Astrocyte (in vitro differentiated cells and primary cell): ENCODE measurements at regions not wholly inside any gene's neighbourhood (a gene's known extent, or its start where the extent isn't known, plus 50 kb on each side); places are given as distances from the start of the nearest gene placed in this dataset.
"Not testable (repeated sequence)": the region's sequence is repeated elsewhere in the genome, so short reads cannot be mapped to it uniquely, and the experiment has no call there.

Source experiments
- DNase-seq: peaks from one replicate; pipeline ENCODE4 v3.0.0-alpha.2; 2010; ENCODE audit warnings: low read depth
- FAIRE-seq: peaks from 2 replicates; lab custom pipeline; 2011; peaks lifted over from hg19 to GRCh38; lab: Jason Lieb, UNC
- H2AFZ ChIP-seq: 2 replicates; pipeline ENCODE4 v1.6.0; 2012; ENCODE audit warnings: low read depth, low read length, inconsistent platforms
- H3K27ac ChIP-seq: 2 replicates; pipeline ENCODE4 v1.5.1; 2011; ENCODE audit warnings: low read depth, low read length, inconsistent platforms
- H3K27me3 ChIP-seq: 2 replicates; pipeline ENCODE4 v1.6.0; 2011; ENCODE audit warnings: low read length, inconsistent platforms; ENCODE audit not compliant: insufficient read depth
- H3K36me3 ChIP-seq: 2 replicates; pipeline ENCODE4 v1.5.1; 2011; ENCODE audit warnings: low read length, inconsistent platforms; ENCODE audit not compliant: insufficient read depth
- H3K4me1 ChIP-seq: 2 replicates; pipeline ENCODE4 v1.5.1; 2011; ENCODE audit warnings: low read length, inconsistent platforms; ENCODE audit not compliant: insufficient read depth
- H3K4me2 ChIP-seq: 2 replicates; pipeline ENCODE4 v1.6.0; 2012; ENCODE audit warnings: low read length, inconsistent platforms
- H3K4me3 ChIP-seq: 2 replicates; pipeline ENCODE4 v1.5.1; 2011; ENCODE audit warnings: low read depth, mild to moderate bottlenecking, low read length, inconsistent platforms; ENCODE audit not compliant: insufficient read depth
- H3K79me2 ChIP-seq: 2 replicates; pipeline ENCODE4 v1.6.0; 2012; ENCODE audit warnings: mild to moderate bottlenecking, low read length, inconsistent platforms; ENCODE audit not compliant: insufficient read depth
- H3K9ac ChIP-seq: 2 replicates; pipeline ENCODE4 v1.6.0; 2012; ENCODE audit warnings: mild to moderate bottlenecking, low read length, inconsistent platforms
- H3K9me3 ChIP-seq: 2 replicates; pipeline ENCODE4 v1.5.1; 2012; ENCODE audit warnings: low read depth, mild to moderate bottlenecking, low read length, inconsistent platforms; ENCODE audit not compliant: insufficient read depth
- H4K20me1 ChIP-seq: 2 replicates; pipeline ENCODE4 v1.6.0; 2012; ENCODE audit warnings: low read length, inconsistent platforms; ENCODE audit not compliant: insufficient read depth
- H3K27ac Mint-ChIP-seq: one replicate; pipeline ENCODE4 v1.8.0; 2021; ENCODE audit warnings: mild to moderate bottlenecking, mixed read lengths; ENCODE audit not compliant: unreplicated experiment
- H3K27me3 Mint-ChIP-seq: one replicate; pipeline ENCODE4 v1.8.0; 2021; ENCODE audit warnings: low read depth, mixed read lengths; ENCODE audit not compliant: unreplicated experiment
- H3K36me3 Mint-ChIP-seq: one replicate; pipeline ENCODE4 v1.8.0; 2021; ENCODE audit warnings: low read depth, mixed read lengths; ENCODE audit not compliant: unreplicated experiment
- H3K4me1 Mint-ChIP-seq: one replicate; pipeline ENCODE4 v1.8.0; 2021; ENCODE audit warnings: low read depth, mixed read lengths; ENCODE audit not compliant: unreplicated experiment
- H3K4me3 Mint-ChIP-seq: one replicate; pipeline ENCODE4 v1.8.0; 2021; ENCODE audit warnings: mild to moderate bottlenecking, moderate library complexity, mixed read lengths; ENCODE audit not compliant: unreplicated experiment
- H3K9me3 Mint-ChIP-seq: one replicate; pipeline ENCODE4 v1.8.0; 2021; ENCODE audit warnings: mild to moderate bottlenecking, mixed read lengths; ENCODE audit not compliant: unreplicated experiment
- EZH2 ChIP-seq: IDR thresholded peaks from 2 replicates; pipeline ENCODE4 v1.6.1; 2012; ENCODE audit warnings: mild to moderate bottlenecking, low read length, inconsistent platforms; ENCODE audit not compliant: insufficient read depth
- TF ChIP-seq, protein P1 (sequence below): IDR thresholded peaks from 2 replicates; pipeline ENCODE4 v1.5.1; 2011; ENCODE audit warnings: low read depth, mild to moderate bottlenecking, inconsistent platforms, low read length, moderate library complexity; ENCODE audit not compliant: insufficient read depth

- no peaks in the 10 kb centered on the region for H3K9me3 Mint-ChIP-seq
Measured at GRCh38 chr10:21441625-21442024, 83.9 kb downstream of the SKIDA1 start.

DNA sequence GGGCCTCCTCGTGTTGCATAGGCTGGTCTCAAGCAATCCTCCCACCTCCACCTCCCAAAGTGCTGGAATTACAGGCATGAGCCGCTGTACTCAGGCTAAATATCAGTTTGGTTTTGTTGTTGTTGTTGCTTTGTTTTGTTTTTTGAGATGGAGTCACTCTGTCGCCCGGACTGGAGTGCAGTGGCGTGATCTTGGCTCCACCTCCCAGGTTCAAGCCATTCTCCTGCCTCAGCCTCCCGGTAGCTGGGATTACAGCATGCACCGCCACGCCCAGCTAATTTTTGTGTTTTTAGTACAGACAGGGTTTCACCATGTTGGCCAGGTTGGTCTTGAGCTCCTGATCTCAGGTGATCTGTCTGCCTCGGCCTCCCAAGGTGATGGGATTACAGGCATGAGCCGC, 86.6 kb downstream of the SKIDA1 start:
- not testable (repeated sequence) for H3K4me2 ChIP-seq, H3K4me3 Mint-ChIP-seq, H3K4me1 ChIP-seq, H3K27ac Mint-ChIP-seq, H3K36me3 ChIP-seq, H3K79me2 ChIP-seq, DNase-seq, H3K36me3 Mint-ChIP-seq, H3K9me3 Mint-ChIP-seq, H3K9me3 ChIP-seq, H3K4me1 Mint-ChIP-seq, H3K4me3 ChIP-seq, H3K27ac ChIP-seq, H2AFZ ChIP-seq, FAIRE-seq, H3K27me3 Mint-ChIP-seq, H4K20me1 ChIP-seq, H3K27me3 ChIP-seq, H3K9ac ChIP-seq

More at GRCh38 chr10:21441625-21442024, 83.9 kb downstream of the SKIDA1 start:
- H3K9ac ChIP-seq, result no peak overlapping the region
- no peaks in the 10 kb centered on the region for H3K79me2 ChIP-seq
- H3K27ac Mint-ChIP-seq, result no peak overlapping the region
- H3K36me3 ChIP-seq, result no peaks in the 10 kb centered on the region
- no peak overlapping the region for H3K4me3 Mint-ChIP-seq
- no peaks in the 10 kb centered on the region for H3K36me3 Mint-ChIP-seq
- H3K4me1 ChIP-seq, result no peaks in the 10 kb centered on the region
- H3K4me2 ChIP-seq, result no peak overlapping the region
- no peak overlapping the region for H2AFZ ChIP-seq
- FAIRE-seq (no peak), DNase-seq (no peak)
- H3K9me3 ChIP-seq, result no peaks in the 10 kb centered on the region
- H3K27me3 Mint-ChIP-seq, result no peaks in the 10 kb centered on the region
- no peaks in the 10 kb centered on the region for H4K20me1 ChIP-seq
- TF ChIP-seq, protein P1, sequence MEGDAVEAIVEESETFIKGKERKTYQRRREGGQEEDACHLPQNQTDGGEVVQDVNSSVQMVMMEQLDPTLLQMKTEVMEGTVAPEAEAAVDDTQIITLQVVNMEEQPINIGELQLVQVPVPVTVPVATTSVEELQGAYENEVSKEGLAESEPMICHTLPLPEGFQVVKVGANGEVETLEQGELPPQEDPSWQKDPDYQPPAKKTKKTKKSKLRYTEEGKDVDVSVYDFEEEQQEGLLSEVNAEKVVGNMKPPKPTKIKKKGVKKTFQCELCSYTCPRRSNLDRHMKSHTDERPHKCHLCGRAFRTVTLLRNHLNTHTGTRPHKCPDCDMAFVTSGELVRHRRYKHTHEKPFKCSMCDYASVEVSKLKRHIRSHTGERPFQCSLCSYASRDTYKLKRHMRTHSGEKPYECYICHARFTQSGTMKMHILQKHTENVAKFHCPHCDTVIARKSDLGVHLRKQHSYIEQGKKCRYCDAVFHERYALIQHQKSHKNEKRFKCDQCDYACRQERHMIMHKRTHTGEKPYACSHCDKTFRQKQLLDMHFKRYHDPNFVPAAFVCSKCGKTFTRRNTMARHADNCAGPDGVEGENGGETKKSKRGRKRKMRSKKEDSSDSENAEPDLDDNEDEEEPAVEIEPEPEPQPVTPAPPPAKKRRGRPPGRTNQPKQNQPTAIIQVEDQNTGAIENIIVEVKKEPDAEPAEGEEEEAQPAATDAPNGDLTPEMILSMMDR, result no peak
- TF ChIP-seq EZH2, result no peak
- H3K27ac ChIP-seq, result no peak overlapping the region
- no peak overlapping the region for H3K4me3 ChIP-seq
- H3K27me3 ChIP-seq, result no peaks in the 10 kb centered on the region
- peaks cover 1% of the 10 kb centered on the region for H3K4me1 Mint-ChIP-seq

- H3K36me3 Mint-ChIP-seq, result no peaks in the 10 kb centered on the region
- H3K27ac Mint-ChIP-seq, result no peak overlapping the region
- no peaks in the 10 kb centered on the region for H3K9me3 ChIP-seq
- H3K79me2 ChIP-seq, result no peaks in the 10 kb centered on the region
- H3K4me3 Mint-ChIP-seq, result no peak overlapping the region
- no peak overlapping the region for H3K4me3 ChIP-seq
- FAIRE-seq, result no peak
- H2AFZ ChIP-seq, result no peak overlapping the region
- H3K36me3 ChIP-seq, result no peaks in the 10 kb centered on the region
- H3K9me3 Mint-ChIP-seq, result no peaks in the 10 kb centered on the region
- H3K4me1 Mint-ChIP-seq, result peaks cover 8% of the 10 kb centered on the region
- no peaks in the 10 kb centered on the region for H3K4me1 ChIP-seq
- TF ChIP-seq, protein P1, result no peak
- no peak for TF ChIP-seq EZH2
- no peak overlapping the region for H3K4me2 ChIP-seq
- H4K20me1 ChIP-seq, result no peaks in the 10 kb centered on the region
- H3K27me3 Mint-ChIP-seq, result no peaks in the 10 kb centered on the region
- H3K27ac ChIP-seq, result no peak overlapping the region
- no peak overlapping the region for H3K9ac ChIP-seq
- DNase-seq, result no peak
- no peaks in the 10 kb centered on the region for H3K27me3 ChIP-seq
Measured at GRCh38 chr10:21437770-21438382, 87.6 kb downstream of the SKIDA1 start.
